ENCODE measurements at regions not wholly inside any gene's neighbourhood (a gene's known extent, or its start where the extent isn't known, plus 50 kb on each side); places are given as distances from the start of the nearest gene placed in this dataset.
"Not testable (repeated sequence)": the region's sequence is repeated elsewhere in the genome, so short reads cannot be mapped to it uniquely, and the experiment has no call there.

DNA sequence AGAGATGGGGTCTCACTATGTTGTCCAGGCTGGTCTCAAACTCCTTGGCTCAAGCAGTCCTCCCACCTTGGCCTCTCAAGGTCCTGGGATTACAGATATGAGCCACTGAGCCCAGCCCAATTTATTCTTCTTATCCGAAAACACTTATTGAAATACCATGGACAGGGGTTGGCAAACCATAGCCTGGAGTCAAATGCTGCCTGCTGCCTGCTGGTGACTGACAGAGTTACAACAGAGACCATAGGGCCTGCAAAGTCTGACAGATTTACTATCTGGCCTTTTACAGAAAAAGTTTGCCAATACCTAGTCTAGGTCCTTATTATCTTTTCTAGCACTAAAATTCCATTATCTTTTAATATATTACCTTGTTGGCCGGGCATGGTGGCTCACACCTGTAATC is 87.1 kb upstream of the ZNF281 start:
- H3K9me3 ChIP-seq (ENCODE audit: control insufficient read depth, low read length), result no peaks in the 10 kb centered on the region
- WGBS, result 96% methylated on average over 2 of the region's 2 CpGs
- H3K27me3 ChIP-seq (ENCODE audit: control insufficient read depth, insufficient read depth), result no peaks in the 10 kb centered on the region
- ATAC-seq, result no peak
- intact Hi-C loops (cut with DNase I), result loop anchor here in 1 of 4 donors (10.0 kb wide), 1 partner anchor 202 kb away; no protein-coding TSS in a partner anchor
- DNase-seq, result no peak
- no peaks in the 10 kb centered on the region for H3K4me1 ChIP-seq (ENCODE audit: control insufficient read depth, insufficient read depth, low read length)
- no peak overlapping the region for H3K27ac ChIP-seq (ENCODE audit: low read length)
- H3K4me3 ChIP-seq (ENCODE audit: low read length), result no peak overlapping the region

DNA sequence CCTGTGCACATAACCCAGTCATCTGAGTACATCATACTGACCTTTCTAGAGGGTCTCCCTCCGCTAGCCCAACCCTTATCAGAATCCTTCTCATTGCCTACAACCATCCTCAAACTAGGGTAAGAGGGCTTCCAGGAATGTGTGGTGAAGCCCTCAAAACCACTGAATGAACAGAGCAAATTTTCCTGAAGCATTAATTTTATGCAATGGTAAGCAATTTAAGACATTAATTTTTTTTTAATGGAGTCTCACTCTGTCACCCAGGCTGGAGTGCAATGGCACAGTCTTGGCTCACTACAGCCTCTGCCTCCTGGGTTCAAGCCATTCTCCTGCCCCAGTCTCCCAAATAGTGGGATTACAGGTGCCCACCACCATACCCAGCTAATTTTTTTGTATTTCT is 86.1 kb upstream of the ZNF281 start:
- Histone ChIP-seq H3K4me1 (ENCODE audit: control insufficient read depth, insufficient read depth, low read length) (no peaks in the 10 kb centered on the region), H3K27ac (ENCODE audit: low read length) (no peak overlapping the region), H3K27me3 (ENCODE audit: control insufficient read depth, insufficient read depth) (no peaks in the 10 kb centered on the region), H3K4me3 (ENCODE audit: low read length) (no peak overlapping the region), H3K9me3 (ENCODE audit: control insufficient read depth, low read length) (no peaks in the 10 kb centered on the region)
- DNase-seq (no peak), ATAC-seq (no peak)
- intact Hi-C loops (cut with DNase I), result loop anchor here in 1 of 4 donors (10.0 kb wide), 1 partner anchor 201 kb away; no protein-coding TSS in a partner anchor
- WGBS, result 95% methylated on average over 1 of the region's 1 CpG

DNA sequence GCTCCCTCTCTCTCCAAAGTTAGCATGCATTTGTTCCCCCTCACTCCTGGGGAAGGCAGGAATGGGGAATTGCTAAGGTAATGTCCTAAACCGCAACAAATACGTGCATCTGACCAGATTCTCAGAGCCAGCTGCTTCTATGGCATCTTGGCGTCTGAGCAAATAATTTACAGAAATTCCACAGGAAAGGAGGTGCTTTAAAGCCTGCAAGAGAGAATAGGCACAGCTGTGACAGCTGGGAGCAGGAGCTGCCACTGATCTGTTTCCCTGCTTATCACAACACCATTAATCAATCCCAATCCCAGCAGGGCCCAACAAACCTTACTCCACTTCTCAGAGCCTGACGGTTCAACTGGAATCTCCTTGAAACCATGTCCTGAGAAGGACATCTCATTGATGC is 83.5 kb upstream of the ZNF281 start:
- Histone ChIP-seq H3K4me3 (ENCODE audit: low read length) (no peak overlapping the region), H3K9me3 (ENCODE audit: control insufficient read depth, low read length) (no peaks in the 10 kb centered on the region), H3K27me3 (ENCODE audit: control insufficient read depth, insufficient read depth) (no peaks in the 10 kb centered on the region), H3K27ac (ENCODE audit: low read length) (no peak overlapping the region), H3K4me1 (ENCODE audit: control insufficient read depth, insufficient read depth, low read length) (no peaks in the 10 kb centered on the region)
- ATAC-seq (no peak), DNase-seq (no peak)
- 44% methylated on average over 4 of the region's 4 CpGs for WGBS
- intact Hi-C loops (cut with DNase I), result loop anchor here in 1 of 4 donors (10.0 kb wide), 1 partner anchor 199 kb away; no protein-coding TSS in a partner anchor

DNA sequence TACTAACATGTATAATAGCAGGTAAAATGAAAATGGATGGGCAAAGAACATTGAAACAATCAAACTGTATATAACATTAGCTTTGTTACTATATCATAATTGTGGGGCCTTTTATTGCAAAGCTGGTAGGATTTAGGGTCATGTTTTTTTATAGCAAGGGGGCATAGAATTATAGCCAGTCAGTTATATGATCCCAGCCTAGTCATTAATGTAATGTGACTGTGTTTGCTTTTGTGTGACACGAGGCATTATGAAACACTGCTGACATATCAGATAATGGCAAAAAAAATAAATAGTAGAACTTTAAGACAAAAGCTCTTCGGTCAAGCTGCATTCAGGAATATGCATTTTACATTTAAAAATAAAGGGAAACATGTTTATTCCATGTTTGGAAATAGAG is 81.3 kb upstream of the ZNF281 start:
- Histone ChIP-seq H3K4me3 (ENCODE audit: low read length) (no peak overlapping the region), H3K4me1 (ENCODE audit: control insufficient read depth, insufficient read depth, low read length) (no peaks in the 10 kb centered on the region), H3K9me3 (ENCODE audit: control insufficient read depth, low read length) (no peaks in the 10 kb centered on the region), H3K27ac (ENCODE audit: low read length) (no peak overlapping the region), H3K27me3 (ENCODE audit: control insufficient read depth, insufficient read depth) (no peaks in the 10 kb centered on the region)
- 56% methylated on average over 2 of the region's 2 CpGs for WGBS
- ATAC-seq, result no peak
- DNase-seq, result no peak
- intact Hi-C loops (cut with DNase I), result loop anchor here in 1 of 4 donors (10.0 kb wide), 1 partner anchor 196 kb away; no protein-coding TSS in a partner anchor

DNA sequence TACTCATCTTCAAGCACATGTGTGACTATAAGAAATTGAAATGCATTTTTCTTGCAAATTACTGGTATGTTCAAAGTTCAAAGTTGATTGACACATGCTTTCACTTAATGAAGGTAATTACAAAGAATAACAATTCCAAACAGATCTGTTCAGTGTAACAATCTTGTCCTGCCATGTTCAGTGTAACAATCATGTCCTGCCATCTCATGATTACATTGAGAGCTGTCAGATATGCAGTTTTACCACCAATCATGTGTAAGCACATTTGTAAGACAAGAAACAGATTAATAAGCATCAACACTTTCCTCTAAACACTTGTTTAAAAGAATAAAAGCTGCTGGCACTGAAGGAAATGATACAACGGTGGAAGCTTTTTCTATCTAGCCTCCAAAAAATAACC is 80.3 kb upstream of the ZNF281 start:
- no peaks in the 10 kb centered on the region for H3K27me3 ChIP-seq (ENCODE audit: control insufficient read depth, insufficient read depth)
- no peak overlapping the region for H3K27ac ChIP-seq (ENCODE audit: low read length)
- DNase-seq (no peak), ATAC-seq (no peak)
- no peaks in the 10 kb centered on the region for H3K9me3 ChIP-seq (ENCODE audit: control insufficient read depth, low read length)
- intact Hi-C loops (cut with DNase I), result loop anchor here in 1 of 4 donors (10.0 kb wide), 1 partner anchor 195 kb away; no protein-coding TSS in a partner anchor
- WGBS, result 23% methylated on average over 1 of the region's 1 CpG
- no peak overlapping the region for H3K4me3 ChIP-seq (ENCODE audit: low read length)
- H3K4me1 ChIP-seq (ENCODE audit: control insufficient read depth, insufficient read depth, low read length), result no peaks in the 10 kb centered on the region

DNA sequence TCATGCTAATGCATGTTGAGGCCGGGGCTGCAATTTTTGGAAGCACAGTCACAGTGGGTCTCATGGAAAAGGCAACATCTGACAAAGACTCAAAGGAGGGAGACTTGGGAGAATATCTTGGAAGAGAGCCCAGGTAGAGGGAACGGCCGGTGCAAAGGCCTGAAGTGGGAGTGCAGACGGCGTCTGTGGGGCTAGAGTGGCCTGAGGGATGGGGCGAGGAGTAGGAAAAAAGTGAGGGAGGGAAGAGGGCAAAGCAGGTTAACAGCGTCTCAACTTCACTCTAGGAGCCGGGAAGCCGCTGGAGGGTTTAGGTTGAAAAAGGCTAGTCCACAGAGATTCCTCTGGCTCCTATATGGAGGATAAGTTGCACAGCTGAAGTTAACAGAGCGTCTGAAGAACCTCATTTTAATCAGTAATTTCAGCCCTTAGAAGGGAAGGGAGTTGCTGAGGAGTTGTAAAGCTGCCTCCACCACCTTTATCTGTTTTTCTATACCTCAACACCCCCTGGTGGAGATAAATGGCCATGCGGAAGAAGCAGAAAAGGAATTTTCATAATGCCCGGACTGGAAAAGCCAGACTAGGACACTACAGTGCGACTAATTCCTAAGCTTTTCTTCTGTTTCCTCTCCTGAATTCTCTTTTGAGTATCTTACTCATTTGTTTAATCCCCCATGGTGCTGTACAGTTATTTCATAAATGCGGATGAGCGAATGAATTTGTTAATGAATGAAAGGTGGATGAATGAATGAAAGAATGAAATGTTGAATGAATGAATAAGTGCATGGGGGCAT is 78.7 kb upstream of the ZNF281 start:
- DNase-seq, result no peak
- Histone ChIP-seq H3K27me3 (ENCODE audit: control insufficient read depth, insufficient read depth) (no peaks in the 10 kb centered on the region), H3K9me3 (ENCODE audit: control insufficient read depth, low read length) (no peaks in the 10 kb centered on the region), H3K4me3 (ENCODE audit: low read length) (no peak overlapping the region), H3K4me1 (ENCODE audit: control insufficient read depth, insufficient read depth, low read length) (no peaks in the 10 kb centered on the region), H3K27ac (ENCODE audit: low read length) (no peak overlapping the region)
- WGBS, result 24% methylated on average over 15 of the region's 15 CpGs
- intact Hi-C loops (cut with DNase I), result loop anchor here (5.0 to 10.0 kb wide), 3 partner anchors 801 to 806 kb away; no protein-coding TSS in a partner anchor
- ATAC-seq, result peak; percentile 33 to 66

DNA sequence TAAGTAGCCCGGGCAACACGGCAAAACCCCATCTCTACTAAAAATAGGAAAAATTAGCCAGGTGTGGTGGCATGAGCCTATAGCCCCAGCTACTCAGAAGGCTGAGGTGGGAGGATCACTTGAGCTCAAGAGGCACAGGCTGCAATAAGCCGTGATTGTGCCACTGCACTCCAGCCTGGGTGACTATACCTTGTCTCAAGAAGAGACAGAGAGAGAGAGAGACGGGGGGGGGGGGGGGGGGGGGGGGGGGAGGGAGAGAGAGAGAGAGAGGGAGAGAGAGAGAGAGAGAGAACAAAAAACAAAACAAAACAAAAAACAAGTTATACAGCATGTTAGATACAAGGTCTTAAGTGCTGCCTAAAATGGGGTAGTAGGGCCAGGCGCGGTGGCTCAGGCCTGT is 77.8 kb upstream of the ZNF281 start:
- intact Hi-C loops (cut with DNase I), result loop anchor here (5.0 to 10.0 kb wide), 3 partner anchors 800 to 805 kb away; no protein-coding TSS in a partner anchor
- H3K9me3 ChIP-seq (ENCODE audit: control insufficient read depth, low read length), result no peaks in the 10 kb centered on the region
- H3K27me3 ChIP-seq (ENCODE audit: control insufficient read depth, insufficient read depth), result no peaks in the 10 kb centered on the region
- 88% methylated on average over 6 of the region's 6 CpGs for WGBS
- ATAC-seq, result no peak
- H3K4me3 ChIP-seq (ENCODE audit: low read length), result no peak overlapping the region
- DNase-seq, result no peak
- no peaks in the 10 kb centered on the region for H3K4me1 ChIP-seq (ENCODE audit: control insufficient read depth, insufficient read depth, low read length)
- no peak overlapping the region for H3K27ac ChIP-seq (ENCODE audit: low read length)

DNA sequence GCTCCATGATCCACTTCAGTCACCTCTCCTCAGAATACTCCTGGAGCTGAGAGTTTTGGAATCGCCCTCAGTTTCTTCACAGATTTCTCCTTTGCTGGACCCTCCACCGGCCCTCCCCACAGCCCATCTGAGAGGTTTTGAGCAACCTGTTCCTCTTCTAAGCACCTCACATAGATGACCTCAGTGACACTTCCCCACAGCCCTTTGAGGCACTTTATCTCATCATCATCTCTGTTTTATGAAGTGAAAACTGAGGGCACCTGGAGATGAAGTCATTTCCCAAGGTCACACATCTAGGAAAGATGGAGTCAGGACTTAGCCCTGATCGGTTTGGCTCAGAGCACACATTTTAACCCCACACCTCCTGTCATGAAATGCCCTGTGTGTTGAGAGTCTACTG is 76.8 kb upstream of the ZNF281 start:
- no peak overlapping the region for H3K4me3 ChIP-seq (ENCODE audit: low read length)
- H3K27ac ChIP-seq (ENCODE audit: low read length), result no peak overlapping the region
- DNase-seq (no peak), ATAC-seq (no peak)
- no peaks in the 10 kb centered on the region for H3K9me3 ChIP-seq (ENCODE audit: control insufficient read depth, low read length)
- no peaks in the 10 kb centered on the region for H3K27me3 ChIP-seq (ENCODE audit: control insufficient read depth, insufficient read depth)
- no peaks in the 10 kb centered on the region for H3K4me1 ChIP-seq (ENCODE audit: control insufficient read depth, insufficient read depth, low read length)
- intact Hi-C loops (cut with DNase I), result loop anchor here (5.0 to 10.0 kb wide), 3 partner anchors 799 to 804 kb away; no protein-coding TSS in a partner anchor
- 67% methylated on average over 3 of the region's 3 CpGs for WGBS

DNA sequence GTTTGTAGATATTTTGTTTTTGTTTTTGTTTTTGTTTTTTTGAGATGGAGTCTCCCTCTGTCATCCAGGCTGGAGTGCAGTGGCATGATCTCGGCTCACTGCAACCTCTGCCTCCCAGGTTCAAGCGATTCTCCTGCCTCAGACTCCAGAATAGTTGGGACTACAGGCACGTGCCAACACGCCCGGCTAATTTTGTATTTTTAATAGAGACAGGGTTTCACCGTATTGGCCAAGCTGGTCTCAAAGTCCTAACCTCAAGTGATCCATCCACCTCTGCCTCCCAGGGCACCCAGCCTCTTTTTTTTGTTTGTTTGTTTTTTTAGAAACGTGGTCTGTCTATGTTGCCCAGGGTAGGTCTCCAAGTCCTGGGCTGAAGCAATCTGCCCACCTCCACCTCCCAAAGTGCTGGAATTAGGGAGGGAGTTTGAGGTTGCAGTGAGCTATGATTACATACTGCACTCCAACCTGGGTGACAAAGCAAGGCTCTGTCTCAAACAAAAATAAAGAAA is 74.7 kb upstream of the ZNF281 start:
- not testable (repeated sequence) for H3K4me1 ChIP-seq (ENCODE audit: control insufficient read depth, insufficient read depth, low read length); H3K27me3 ChIP-seq (ENCODE audit: control insufficient read depth, insufficient read depth); H3K27ac ChIP-seq (ENCODE audit: low read length); ATAC-seq; H3K4me3 ChIP-seq (ENCODE audit: low read length); DNase-seq; H3K9me3 ChIP-seq (ENCODE audit: control insufficient read depth, low read length)
- intact Hi-C loops (cut with DNase I), result loop anchor here in 1 of 4 donors (10.0 kb wide), 1 partner anchor 800 kb away; no protein-coding TSS in a partner anchor
- 88% methylated on average over 7 of the region's 7 CpGs for WGBS

DNA sequence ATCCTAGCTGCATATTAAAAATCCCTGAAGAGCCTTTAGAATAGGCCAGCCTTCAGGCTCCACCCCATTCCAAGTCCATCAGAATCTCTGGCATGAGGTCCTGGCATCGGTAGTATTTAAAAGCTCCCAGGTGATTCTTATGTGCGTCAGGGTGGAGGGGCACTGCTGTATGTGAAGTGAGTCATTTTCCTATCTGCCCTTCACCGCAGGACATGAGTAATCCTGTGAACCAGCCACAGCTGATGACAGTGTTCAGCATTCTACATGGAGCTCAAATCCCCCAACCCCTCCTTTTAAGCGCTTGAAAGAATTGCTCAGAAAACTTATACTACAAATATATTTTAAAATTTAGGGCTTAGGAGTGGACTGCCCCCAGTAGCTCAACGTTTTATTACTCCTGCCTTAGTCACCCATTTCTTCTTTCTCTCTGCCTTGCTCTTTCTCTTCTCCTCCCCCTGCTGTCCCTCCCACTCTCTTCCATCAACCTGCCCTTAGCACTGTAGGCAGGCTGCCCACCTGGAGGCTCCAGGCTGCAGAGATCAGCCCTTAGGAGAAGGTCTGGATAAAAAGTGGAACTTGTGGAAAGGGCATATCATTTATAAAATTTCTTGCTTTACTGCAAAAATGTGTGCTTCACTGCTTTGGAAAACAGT is 73.8 kb upstream of the ZNF281 start:
- no peak overlapping the region for H3K4me3 ChIP-seq (ENCODE audit: low read length)
- intact Hi-C loops (cut with DNase I), result loop anchor here in 1 of 4 donors (10.0 kb wide), 1 partner anchor 799 kb away; no protein-coding TSS in a partner anchor
- H3K27me3 ChIP-seq (ENCODE audit: control insufficient read depth, insufficient read depth), result no peaks in the 10 kb centered on the region
- H3K27ac ChIP-seq (ENCODE audit: low read length), result no peak overlapping the region
- no peaks in the 10 kb centered on the region for H3K4me1 ChIP-seq (ENCODE audit: control insufficient read depth, insufficient read depth, low read length)
- ATAC-seq (peak in 1 of 2 donors; percentile 61), DNase-seq (no peak)
- 18% methylated on average over 5 of the region's 5 CpGs for WGBS
- no peaks in the 10 kb centered on the region for H3K9me3 ChIP-seq (ENCODE audit: control insufficient read depth, low read length)

DNA sequence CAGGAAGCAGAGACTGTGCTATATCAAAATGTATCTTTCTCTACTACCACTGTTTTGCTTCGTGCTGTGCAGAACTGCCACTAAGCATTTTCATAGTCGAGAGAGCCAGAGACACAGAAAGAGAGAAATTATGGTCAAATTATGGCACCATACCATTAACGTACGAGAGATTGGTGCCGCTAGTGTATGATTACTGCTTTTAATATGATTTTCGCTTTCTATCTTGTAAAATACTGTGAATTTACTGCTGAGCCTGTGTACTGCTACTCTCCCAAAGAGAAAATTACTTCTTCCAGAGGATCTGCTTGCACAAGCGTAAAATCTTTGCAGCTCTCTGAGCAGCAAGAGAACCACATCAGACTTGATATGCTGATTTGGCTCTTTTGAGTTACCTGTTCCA is 71.1 kb upstream of the ZNF281 start:
- no peak overlapping the region for H3K4me3 ChIP-seq (ENCODE audit: low read length)
- intact Hi-C loops (cut with DNase I), result loop anchor here in 1 of 4 donors (10.0 kb wide), 1 partner anchor 796 kb away; no protein-coding TSS in a partner anchor
- no peak for DNase-seq
- no peaks in the 10 kb centered on the region for H3K4me1 ChIP-seq (ENCODE audit: control insufficient read depth, insufficient read depth, low read length)
- H3K27ac ChIP-seq (ENCODE audit: low read length), result no peak overlapping the region
- H3K27me3 ChIP-seq (ENCODE audit: control insufficient read depth, insufficient read depth), result no peaks in the 10 kb centered on the region
- no peak for ATAC-seq
- WGBS, result 89% methylated on average over 7 of the region's 7 CpGs
- H3K9me3 ChIP-seq (ENCODE audit: control insufficient read depth, low read length), result no peaks in the 10 kb centered on the region
